Astrocyte (in vitro differentiated cells and primary cell): ENCODE measurements at regions not wholly inside any gene's neighbourhood (a gene's known extent, or its start where the extent isn't known, plus 50 kb on each side); places are given as distances from the start of the nearest gene placed in this dataset.

Experiments used
- DNase-seq: peaks from one replicate; pipeline ENCODE4 v3.0.0-alpha.2; 2010; ENCODE audit warnings: low read depth
- FAIRE-seq: peaks from 2 replicates; lab custom pipeline; 2011; peaks lifted over from hg19 to GRCh38; lab: Jason Lieb, UNC
- H2AFZ ChIP-seq: 2 replicates; pipeline ENCODE4 v1.6.0; 2012; ENCODE audit warnings: low read depth, low read length, inconsistent platforms
- H3K27ac ChIP-seq: 2 replicates; pipeline ENCODE4 v1.5.1; 2011; ENCODE audit warnings: low read depth, low read length, inconsistent platforms
- H3K27me3 ChIP-seq: 2 replicates; pipeline ENCODE4 v1.6.0; 2011; ENCODE audit warnings: low read length, inconsistent platforms; ENCODE audit not compliant: insufficient read depth
- H3K36me3 ChIP-seq: 2 replicates; pipeline ENCODE4 v1.5.1; 2011; ENCODE audit warnings: low read length, inconsistent platforms; ENCODE audit not compliant: insufficient read depth
- H3K4me1 ChIP-seq: 2 replicates; pipeline ENCODE4 v1.5.1; 2011; ENCODE audit warnings: low read length, inconsistent platforms; ENCODE audit not compliant: insufficient read depth
- H3K4me2 ChIP-seq: 2 replicates; pipeline ENCODE4 v1.6.0; 2012; ENCODE audit warnings: low read length, inconsistent platforms
- H3K4me3 ChIP-seq: 2 replicates; pipeline ENCODE4 v1.5.1; 2011; ENCODE audit warnings: low read depth, mild to moderate bottlenecking, low read length, inconsistent platforms; ENCODE audit not compliant: insufficient read depth
- H3K79me2 ChIP-seq: 2 replicates; pipeline ENCODE4 v1.6.0; 2012; ENCODE audit warnings: mild to moderate bottlenecking, low read length, inconsistent platforms; ENCODE audit not compliant: insufficient read depth
- H3K9ac ChIP-seq: 2 replicates; pipeline ENCODE4 v1.6.0; 2012; ENCODE audit warnings: mild to moderate bottlenecking, low read length, inconsistent platforms
- H3K9me3 ChIP-seq: 2 replicates; pipeline ENCODE4 v1.5.1; 2012; ENCODE audit warnings: low read depth, mild to moderate bottlenecking, low read length, inconsistent platforms; ENCODE audit not compliant: insufficient read depth
- H4K20me1 ChIP-seq: 2 replicates; pipeline ENCODE4 v1.6.0; 2012; ENCODE audit warnings: low read length, inconsistent platforms; ENCODE audit not compliant: insufficient read depth
- H3K27ac Mint-ChIP-seq: one replicate; pipeline ENCODE4 v1.8.0; 2021; ENCODE audit warnings: mild to moderate bottlenecking, mixed read lengths; ENCODE audit not compliant: unreplicated experiment
- H3K27me3 Mint-ChIP-seq: one replicate; pipeline ENCODE4 v1.8.0; 2021; ENCODE audit warnings: low read depth, mixed read lengths; ENCODE audit not compliant: unreplicated experiment
- H3K36me3 Mint-ChIP-seq: one replicate; pipeline ENCODE4 v1.8.0; 2021; ENCODE audit warnings: low read depth, mixed read lengths; ENCODE audit not compliant: unreplicated experiment
- H3K4me1 Mint-ChIP-seq: one replicate; pipeline ENCODE4 v1.8.0; 2021; ENCODE audit warnings: low read depth, mixed read lengths; ENCODE audit not compliant: unreplicated experiment
- H3K4me3 Mint-ChIP-seq: one replicate; pipeline ENCODE4 v1.8.0; 2021; ENCODE audit warnings: mild to moderate bottlenecking, moderate library complexity, mixed read lengths; ENCODE audit not compliant: unreplicated experiment
- H3K9me3 Mint-ChIP-seq: one replicate; pipeline ENCODE4 v1.8.0; 2021; ENCODE audit warnings: mild to moderate bottlenecking, mixed read lengths; ENCODE audit not compliant: unreplicated experiment
- CTCF ChIP-seq: IDR thresholded peaks from 2 replicates; pipeline ENCODE4 v1.5.1; 2011; ENCODE audit warnings: low read depth, mild to moderate bottlenecking, inconsistent platforms, low read length, moderate library complexity; ENCODE audit not compliant: insufficient read depth
- EZH2 ChIP-seq: IDR thresholded peaks from 2 replicates; pipeline ENCODE4 v1.6.1; 2012; ENCODE audit warnings: mild to moderate bottlenecking, low read length, inconsistent platforms; ENCODE audit not compliant: insufficient read depth

- H2AFZ ChIP-seq: no peak overlapping the region
- no peaks in the 10 kb centered on the region for H3K36me3 ChIP-seq
- TF ChIP-seq EZH2: no peak
- no peak for TF ChIP-seq CTCF
- H3K4me3 Mint-ChIP-seq: no peak overlapping the region
- no peaks in the 10 kb centered on the region for H3K9me3 ChIP-seq
- H3K4me1 Mint-ChIP-seq: peaks cover 3% of the 10 kb centered on the region
- no peaks in the 10 kb centered on the region for H3K4me1 ChIP-seq
- H3K36me3 Mint-ChIP-seq: no peaks in the 10 kb centered on the region
- no peak overlapping the region for H3K27ac ChIP-seq
- DNase-seq (no peak), FAIRE-seq (no peak)
- H3K27ac Mint-ChIP-seq: no peak overlapping the region
- no peaks in the 10 kb centered on the region for H4K20me1 ChIP-seq
- H3K27me3 ChIP-seq: no peaks in the 10 kb centered on the region
- H3K9me3 Mint-ChIP-seq: peaks cover 2% of the 10 kb centered on the region
- H3K79me2 ChIP-seq: no peaks in the 10 kb centered on the region
- H3K4me3 ChIP-seq: no peak overlapping the region
- no peak overlapping the region for H3K4me2 ChIP-seq
- H3K9ac ChIP-seq: no peak overlapping the region
- H3K27me3 Mint-ChIP-seq: no peaks in the 10 kb centered on the region
Measured at GRCh38 chr12:125240717-125241116, 175.5 kb downstream of the AACS start.

DNA sequence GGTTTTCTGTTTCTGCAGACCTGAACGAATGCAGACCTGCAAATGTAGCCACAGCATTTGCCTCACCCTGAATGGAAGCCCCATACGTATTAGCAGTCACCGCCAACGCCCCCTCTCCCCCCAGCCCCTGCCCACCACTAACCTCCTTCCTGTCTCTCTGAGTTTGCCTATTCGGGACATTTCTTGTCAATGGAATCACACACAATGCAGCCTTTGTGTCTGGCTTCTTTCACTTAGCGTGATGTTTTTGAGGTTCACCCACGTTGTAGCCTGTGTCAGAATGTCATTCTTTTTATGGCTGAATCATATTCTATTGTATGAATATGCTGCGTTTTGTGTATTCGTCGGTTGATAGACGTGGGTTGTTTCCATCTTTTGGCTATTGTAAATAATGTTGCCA is 178.6 kb downstream of the AACS start:
- no peak for DNase-seq
- Histone ChIP-seq H3K9ac (no peak overlapping the region), H3K9me3 (no peaks in the 10 kb centered on the region), H3K79me2 (no peaks in the 10 kb centered on the region), H4K20me1 (no peaks in the 10 kb centered on the region), H3K4me1 (no peaks in the 10 kb centered on the region), H3K27me3 (no peaks in the 10 kb centered on the region), H3K36me3 (no peaks in the 10 kb centered on the region), H3K4me2 (no peak overlapping the region), H3K4me3 (no peak overlapping the region), H3K27ac (no peak overlapping the region), H2AFZ (no peak overlapping the region)
- H3K27me3 Mint-ChIP-seq: no peaks in the 10 kb centered on the region
- H3K4me1 Mint-ChIP-seq: peaks cover 3% of the 10 kb centered on the region
- peaks cover 2% of the 10 kb centered on the region for H3K9me3 Mint-ChIP-seq
- no peak for TF ChIP-seq CTCF
- no peak for TF ChIP-seq EZH2
- no peak for FAIRE-seq
- H3K27ac Mint-ChIP-seq: no peak overlapping the region
- no peak overlapping the region for H3K4me3 Mint-ChIP-seq
- H3K36me3 Mint-ChIP-seq: no peaks in the 10 kb centered on the region

- Histone ChIP-seq H4K20me1 (no peaks in the 10 kb centered on the region), H3K27ac (no peak overlapping the region), H3K79me2 (no peaks in the 10 kb centered on the region), H3K9ac (no peak overlapping the region), H3K9me3 (no peaks in the 10 kb centered on the region), H3K4me3 (no peak overlapping the region), H3K4me1 (no peaks in the 10 kb centered on the region), H3K36me3 (no peaks in the 10 kb centered on the region), H3K4me2 (no peak overlapping the region), H3K27me3 (no peaks in the 10 kb centered on the region), H2AFZ (no peak overlapping the region)
- peaks cover 5% of the 10 kb centered on the region for H3K27me3 Mint-ChIP-seq
- FAIRE-seq (no peak), DNase-seq (no peak)
- no peak for TF ChIP-seq CTCF
- no peak for TF ChIP-seq EZH2
- H3K9me3 Mint-ChIP-seq: peaks cover 2% of the 10 kb centered on the region
- H3K27ac Mint-ChIP-seq: no peak overlapping the region
- H3K36me3 Mint-ChIP-seq: no peaks in the 10 kb centered on the region
- peaks cover 3% of the 10 kb centered on the region for H3K4me1 Mint-ChIP-seq
- no peak overlapping the region for H3K4me3 Mint-ChIP-seq
Measured at GRCh38 chr12:125244338-125244737, 179.1 kb downstream of the AACS start.
